CD14-positive monocyte (primary cell): ENCODE measurements at regions not wholly inside any gene's neighbourhood (a gene's known extent, or its start where the extent isn't known, plus 50 kb on each side); places are given as distances from the start of the nearest gene placed in this dataset.

Experiments used
- DNase-seq, 3 donors: peaks; one replicate each; pipeline ENCODE4 v3.0.0-alpha.2; 2011 to 2022
- H2AFZ ChIP-seq: 2 replicates; pipeline ENCODE4 v1.6.0; 2012; ENCODE audit warnings: mild to moderate bottlenecking, low read depth, low read length, inconsistent platforms; ENCODE audit not compliant: insufficient read depth, poor library complexity, severe bottlenecking
- H3K27ac ChIP-seq, 2 donors: 1 replicate in 1 of 2; 2 replicates in 1 of 2; pipeline ENCODE4 v1.5.1; 2012 to 2013; ENCODE audit warnings: low read length in 2 of 2, control low read depth in 1 of 2, inconsistent platforms in 1 of 2, low read depth in 1 of 2, mild to moderate bottlenecking in 1 of 2
- H3K27me3 ChIP-seq, 2 donors: one replicate each; pipeline versions ENCODE4 v1.6.0 to v1.6.1; 2011 to 2013; ENCODE audit warnings: low read length in 2 of 2; ENCODE audit not compliant: control insufficient read depth in 2 of 2, insufficient read depth in 2 of 2
- H3K36me3 ChIP-seq, 2 donors: replicated peaks in 1 of 2; 1 replicate in 1 of 2; 2 replicates in 1 of 2; pipeline versions ENCODE4 v1.5.1 to v1.6.1; 2012 to 2013; ENCODE audit warnings: low read length in 2 of 2, control low read depth in 1 of 2, inconsistent platforms in 1 of 2, mild to moderate bottlenecking in 1 of 2; ENCODE audit not compliant: insufficient read depth in 2 of 2, control insufficient read depth in 1 of 2
- H3K4me1 ChIP-seq, 2 donors: 1 replicate in 1 of 2; 2 replicates in 1 of 2; pipeline versions ENCODE4 v1.5.1 to v1.6.1; 2012 to 2013; ENCODE audit warnings: low read length in 2 of 2, control low read depth in 1 of 2, inconsistent platforms in 1 of 2, mild to moderate bottlenecking in 1 of 2, moderate library complexity in 1 of 2; ENCODE audit not compliant: insufficient read depth in 2 of 2, control insufficient read depth in 1 of 2
- H3K4me2 ChIP-seq: replicated peaks from 2 replicates; pipeline ENCODE3; 2012; ENCODE audit warnings: low read length, moderate library complexity, mild to moderate bottlenecking; ENCODE audit not compliant: poor library complexity, severe bottlenecking; ENCODE audit errors: extremely low read depth
- H3K4me3 ChIP-seq, 3 experiments: fragments of 200-600 bp in 1 of 3; sonication (generic) in 1 of 3; replicated peaks in 1 of 3; 1 replicate in 2 of 3; 2 replicates in 1 of 3; pipeline ENCODE4 v1.5.1; 2011 to 2013; ENCODE audit warnings: low read length in 3 of 3, mild to moderate bottlenecking in 3 of 3, control low read depth in 2 of 3, low read depth in 2 of 3, inconsistent platforms in 1 of 3, moderate library complexity in 1 of 3
- H3K79me2 ChIP-seq: 2 replicates; pipeline ENCODE4 v1.6.0; 2012; ENCODE audit warnings: mild to moderate bottlenecking, control low read depth, inconsistent platforms, low read length, moderate library complexity; ENCODE audit not compliant: insufficient read depth
- H3K9ac ChIP-seq: 2 replicates; pipeline ENCODE4 v1.6.0; 2017; ENCODE audit warnings: low read length, mild to moderate bottlenecking; ENCODE audit not compliant: insufficient read depth, poor library complexity, severe bottlenecking
- H3K9me3 ChIP-seq, 2 donors: replicated peaks in 1 of 2; 1 replicate in 1 of 2; 2 replicates in 1 of 2; pipeline versions ENCODE4 v1.5.1 to v1.6.1; 2012 to 2013; ENCODE audit warnings: low read length in 2 of 2, control low read depth in 1 of 2; ENCODE audit not compliant: control insufficient read depth in 1 of 2, insufficient read depth in 1 of 2
- H4K20me1 ChIP-seq: 2 replicates; pipeline ENCODE4 v1.6.0; 2012; ENCODE audit warnings: mild to moderate bottlenecking, low read length, control low read depth, moderate library complexity; ENCODE audit not compliant: insufficient read depth
- H3K27ac Mint-ChIP-seq, 7 donors: one replicate each; pipeline ENCODE4 v1.8.0; 2020; ENCODE audit warnings: mild to moderate bottlenecking in 7 of 7, mixed read lengths in 7 of 7, moderate library complexity in 6 of 7, inconsistent platforms in 2 of 7
- H3K27me3 Mint-ChIP-seq, 3 donors: one replicate each; pipeline ENCODE4 v1.8.0; 2021 to 2022; ENCODE audit warnings: low read depth in 3 of 3, mild to moderate bottlenecking in 3 of 3, mixed read lengths in 3 of 3, moderate library complexity in 3 of 3, inconsistent platforms in 1 of 3
- H3K36me3 Mint-ChIP-seq, 2 donors: one replicate each; pipeline ENCODE4 v1.8.0; 2020; ENCODE audit warnings: mixed read lengths in 2 of 2, inconsistent platforms in 1 of 2, mild to moderate bottlenecking in 1 of 2
- H3K4me1 Mint-ChIP-seq: one replicate; pipeline ENCODE4 v1.8.0; 2020; ENCODE audit warnings: mild to moderate bottlenecking, mixed read lengths
- H3K4me3 Mint-ChIP-seq, 2 donors: one replicate each; pipeline ENCODE4 v1.8.0; 2020; ENCODE audit warnings: mild to moderate bottlenecking in 2 of 2, mixed read lengths in 2 of 2, moderate library complexity in 1 of 2
- H3K9me3 Mint-ChIP-seq, 7 donors: one replicate each; pipeline ENCODE4 v1.8.0; 2020 to 2022; ENCODE audit warnings: mixed read lengths in 7 of 7, mild to moderate bottlenecking in 6 of 7, moderate library complexity in 6 of 7, inconsistent platforms in 2 of 7
- CTCF ChIP-seq: fragments of 200-600 bp; IDR thresholded peaks from one replicate; pipeline ENCODE4 v1.8.0; 2022; ENCODE audit warnings: antibody characterized with exemption, mild to moderate bottlenecking
- WGBS: methylation state at CpG from one replicate; pipeline ENCODE4 v1.1.5; 2013; ENCODE audit warnings: missing lambda C conversion rate; ENCODE audit not compliant: insufficient coverage; 5-methylcytosine and 5-hydroxymethylcytosine counted together
- intact Hi-C, 2 donors: fragments of 100-400 bp; cut with micrococcal nuclease; formaldehyde crosslinking; loops; one replicate each; pipeline versions ENCODE4 v1.15.0 to v1.15.1; 2023

- H3K4me2 ChIP-seq: no peak overlapping the region
- H3K4me1 ChIP-seq: no peaks in the 10 kb centered on the region
- no peaks in the 10 kb centered on the region for H3K36me3 Mint-ChIP-seq
- DNase-seq: no peak
- H3K27ac Mint-ChIP-seq: no peak overlapping the region
- H3K9me3 ChIP-seq: no peaks in the 10 kb centered on the region
- H4K20me1 ChIP-seq: no peaks in the 10 kb centered on the region
- no peaks in the 10 kb centered on the region for H3K36me3 ChIP-seq
- H3K79me2 ChIP-seq: no peaks in the 10 kb centered on the region
- no peak overlapping the region for H3K27ac ChIP-seq
- H3K4me1 Mint-ChIP-seq: no peaks in the 10 kb centered on the region
- peaks cover 0 to 10% (median 3%) of the 10 kb centered on the region in 3 donors for H3K27me3 Mint-ChIP-seq
- H3K4me3 ChIP-seq: no peak overlapping the region
- H2AFZ ChIP-seq: no peak overlapping the region
- no peaks in the 10 kb centered on the region for H3K27me3 ChIP-seq
- intact Hi-C loops: no loop called here
- no peak overlapping the region for H3K9ac ChIP-seq
- TF ChIP-seq CTCF: no peak
- WGBS: 99% methylated on average over 7 of the region's 9 CpGs
- H3K9me3 Mint-ChIP-seq: peaks cover 0 to 2% (median 0%) of the 10 kb centered on the region in 7 donors
- no peak overlapping the region for H3K4me3 Mint-ChIP-seq
Observed at GRCh38 chr5:135236908-135237747, 161.9 kb downstream of the MACROH2A1 start.

- DNase-seq: no peak
- Histone ChIP-seq H3K4me2 (no peak overlapping the region), H3K27me3 (no peaks in the 10 kb centered on the region), H2AFZ (no peak overlapping the region), H3K36me3 (no peaks in the 10 kb centered on the region), H3K27ac (no peak overlapping the region), H3K79me2 (no peaks in the 10 kb centered on the region), H3K9me3 (no peaks in the 10 kb centered on the region), H3K4me3 (no peak overlapping the region), H3K9ac (no peak overlapping the region), H4K20me1 (no peaks in the 10 kb centered on the region), H3K4me1 (peaks cover 1 to 3% of the 10 kb centered on the region in 2 donors)
- TF ChIP-seq CTCF: no peak
- H3K4me1 Mint-ChIP-seq: peaks cover 2% of the 10 kb centered on the region
- peaks cover 0 to 10% (median 3%) of the 10 kb centered on the region in 3 donors for H3K27me3 Mint-ChIP-seq
- no peaks in the 10 kb centered on the region for H3K36me3 Mint-ChIP-seq
- no peak overlapping the region for H3K4me3 Mint-ChIP-seq
- intact Hi-C loops: no loop called here
- WGBS: 93% methylated on average over 9 of the region's 11 CpGs
- peak overlapping the region in 1 of 7 donors; percentile 77 for H3K27ac Mint-ChIP-seq
- H3K9me3 Mint-ChIP-seq: peaks cover 0 to 2% (median 0%) of the 10 kb centered on the region in 7 donors
Observed at GRCh38 chr5:135236228-135236907, 162.7 kb downstream of the MACROH2A1 start.
